Epidermal melanocyte (primary cell): ENCODE measurements at regions not wholly inside any gene's neighbourhood (a gene's known extent, or its start where the extent isn't known, plus 50 kb on each side); places are given as distances from the start of the nearest gene placed in this dataset.

Source experiments
- DNase-seq: peaks from one replicate; pipeline ENCODE4 v3.0.0; 2011; ENCODE audit warnings: low spot score; ENCODE audit not compliant: insufficient read length

- DNase-seq = no peak
Measured at GRCh38 chr9:91156451-91157234, 205.1 kb downstream of the AUH start.

- DNase-seq = no peak
Measured at GRCh38 chr9:91157883-91158282, 203.8 kb downstream of the AUH start.

- no peak for DNase-seq
Measured at GRCh38 chr9:91158286-91158685, 203.4 kb downstream of the AUH start.

- DNase-seq = no peak
Measured at GRCh38 chr9:91158946-91159345, 202.8 kb downstream of the AUH start.

- no peak for DNase-seq
Measured at GRCh38 chr9:91159664-91160121, 202.0 kb downstream of the AUH start.

- DNase-seq = no peak
Measured at GRCh38 chr9:91160181-91160580, 201.5 kb downstream of the AUH start.

- DNase-seq = no peak
Measured at GRCh38 chr9:91160599-91161464, 200.9 kb downstream of the AUH start.

- DNase-seq = no peak
Measured at GRCh38 chr9:91161465-91162300, 200.0 kb downstream of the AUH start.

- DNase-seq = no peak
Measured at GRCh38 chr9:91162311-91162710, 199.4 kb downstream of the AUH start.

- no peak for DNase-seq
Measured at GRCh38 chr9:91162784-91163443, 198.8 kb downstream of the AUH start.

GRCh38 chr9:91163444-91163772, 198.3 kb downstream of the AUH start:
- DNase-seq = no peak

GRCh38 chr9:91163773-91164471, 197.8 kb downstream of the AUH start:
- no peak for DNase-seq
